H1 (cell line): ENCODE measurements at regions not wholly inside any gene's neighbourhood (a gene's known extent, or its start where the extent isn't known, plus 50 kb on each side); places are given as distances from the start of the nearest gene placed in this dataset.

Experiments
- CBX8 ChIP-seq: fragments of 300-800, 300-1000 bp; sonication (generic); IDR thresholded peaks from 2 replicates; pipeline ENCODE4 v1.7.1; 2016; ENCODE audit warnings: low read depth, low read length, borderline replicate concordance
- CEBPB ChIP-seq: IDR thresholded peaks from 2 replicates; pipeline ENCODE4 v1.6.1; 2012; ENCODE audit warnings: low read depth, low read length
- EZH2 ChIP-seq: fragments of 200-600 bp; sonication (generic); IDR thresholded peaks from 2 replicates; pipeline ENCODE4 v1.7.1; 2012; ENCODE audit warnings: low read depth, mild to moderate bottlenecking, moderate library complexity, low read length, inconsistent platforms; ENCODE audit not compliant: severe bottlenecking
- POLR2A ChIP-seq, 2 experiments: IDR thresholded peaks; 1 replicate in 1 of 2; 2 replicates in 1 of 2; pipeline ENCODE4 v1.6.1; 2011; ENCODE audit warnings: low read depth in 2 of 2, low read length in 2 of 2, mild to moderate bottlenecking in 2 of 2; ENCODE audit errors: control extremely low read depth in 1 of 2
- POLR2AphosphoS5 ChIP-seq: IDR thresholded peaks from 2 replicates; pipeline ENCODE4 v1.6.1; 2011; ENCODE audit warnings: low read depth, low read length
- POU5F1 ChIP-seq: IDR thresholded peaks from 2 replicates; pipeline ENCODE4 v1.6.1; 2011; ENCODE audit warnings: low read depth, mild to moderate bottlenecking, low read length, moderate library complexity
- RAD21 ChIP-seq, 2 experiments: IDR thresholded peaks in 1 of 2; conservative IDR thresholded peaks in 1 of 2; 2 replicates each; pipeline ENCODE4 v1.6.1; 2011; ENCODE audit warnings: low read depth in 2 of 2, low read length in 2 of 2, improper control_type of control experiment in 1 of 2, inconsistent platforms in 1 of 2, mild to moderate bottlenecking in 1 of 2, moderate library complexity in 1 of 2
- SIRT6 ChIP-seq: IDR thresholded peaks from one replicate; pipeline ENCODE4 v1.7.1; 2012; ENCODE audit warnings: low read length, inconsistent platforms
- TAF1 ChIP-seq: IDR thresholded peaks from 2 replicates; pipeline ENCODE4 v1.6.1; 2011; ENCODE audit warnings: mild to moderate bottlenecking, low read depth, low read length
- TAF7 ChIP-seq: optimal IDR thresholded peaks from 2 replicates; pipeline ENCODE3; 2011; ENCODE audit warnings: low read depth, mild to moderate bottlenecking, inconsistent platforms, low read length, moderate library complexity, borderline replicate concordance
- TF ChIP-seq, protein P1 (sequence below), 3 experiments: IDR thresholded peaks; 1 replicate in 2 of 3; 2 replicates in 1 of 3; pipeline versions ENCODE4 v1.5.1 to v1.6.1; 2011; ENCODE audit warnings: low read length in 3 of 3, mild to moderate bottlenecking in 3 of 3, inconsistent platforms in 2 of 3, low read depth in 1 of 3, moderate library complexity in 1 of 3; ENCODE audit not compliant: insufficient read depth in 1 of 3; ENCODE audit errors: control extremely low read depth in 1 of 3
- TF ChIP-seq, protein P2 (sequence below): IDR thresholded peaks from 2 replicates; pipeline ENCODE4 v1.6.1; 2012; ENCODE audit warnings: low read length, inconsistent platforms

DNA sequence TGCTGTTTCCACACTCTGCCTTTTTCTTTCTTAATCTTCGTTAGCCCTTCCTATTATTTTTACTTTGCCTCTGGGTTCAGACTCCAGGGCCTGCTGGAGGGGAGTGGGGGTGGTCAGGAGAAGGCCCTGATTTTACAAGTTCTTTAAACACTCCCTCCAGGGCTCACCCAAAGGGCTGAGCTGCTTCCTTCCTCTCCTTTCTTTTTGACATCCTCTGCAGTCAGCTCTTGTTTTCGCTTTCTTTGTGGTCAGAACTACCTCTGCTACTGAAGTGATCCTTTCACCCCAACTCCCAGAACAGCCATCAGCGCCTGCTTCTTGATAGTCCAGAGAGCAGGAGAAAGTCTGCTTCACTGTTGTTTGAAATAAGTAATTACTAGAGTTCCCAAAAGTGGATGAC lies 925.7 kb downstream of the EPHA4 start:
- TF ChIP-seq CBX8 (no peak), TAF1 (no peak), POLR2A (IDR thresholded peaks at IDR 0.05; ENCODE audit: control extremely low read depth in 1 of 2, low read depth in 2 of 2, low read length in 2 of 2) (no peak), CEBPB (no peak), RAD21 (IDR thresholded peaks at IDR 0.05 in 1 of 2, conservative IDR thresholded peaks at IDR 0.05 in 1 of 2; ENCODE audit: low read depth in 2 of 2, low read length in 2 of 2) (no peak), POLR2AphosphoS5 (no peak), SIRT6 (no peak), POU5F1 (no peak), TAF7 (no peak), EZH2 (no peak)
- TF ChIP-seq, protein P1, sequence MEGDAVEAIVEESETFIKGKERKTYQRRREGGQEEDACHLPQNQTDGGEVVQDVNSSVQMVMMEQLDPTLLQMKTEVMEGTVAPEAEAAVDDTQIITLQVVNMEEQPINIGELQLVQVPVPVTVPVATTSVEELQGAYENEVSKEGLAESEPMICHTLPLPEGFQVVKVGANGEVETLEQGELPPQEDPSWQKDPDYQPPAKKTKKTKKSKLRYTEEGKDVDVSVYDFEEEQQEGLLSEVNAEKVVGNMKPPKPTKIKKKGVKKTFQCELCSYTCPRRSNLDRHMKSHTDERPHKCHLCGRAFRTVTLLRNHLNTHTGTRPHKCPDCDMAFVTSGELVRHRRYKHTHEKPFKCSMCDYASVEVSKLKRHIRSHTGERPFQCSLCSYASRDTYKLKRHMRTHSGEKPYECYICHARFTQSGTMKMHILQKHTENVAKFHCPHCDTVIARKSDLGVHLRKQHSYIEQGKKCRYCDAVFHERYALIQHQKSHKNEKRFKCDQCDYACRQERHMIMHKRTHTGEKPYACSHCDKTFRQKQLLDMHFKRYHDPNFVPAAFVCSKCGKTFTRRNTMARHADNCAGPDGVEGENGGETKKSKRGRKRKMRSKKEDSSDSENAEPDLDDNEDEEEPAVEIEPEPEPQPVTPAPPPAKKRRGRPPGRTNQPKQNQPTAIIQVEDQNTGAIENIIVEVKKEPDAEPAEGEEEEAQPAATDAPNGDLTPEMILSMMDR (IDR thresholded peaks at IDR 0.05; ENCODE audit: control extremely low read depth in 1 of 3, insufficient read depth in 1 of 3, low read depth in 1 of 3, low read length in 3 of 3) = no peak
- TF ChIP-seq, protein P2, sequence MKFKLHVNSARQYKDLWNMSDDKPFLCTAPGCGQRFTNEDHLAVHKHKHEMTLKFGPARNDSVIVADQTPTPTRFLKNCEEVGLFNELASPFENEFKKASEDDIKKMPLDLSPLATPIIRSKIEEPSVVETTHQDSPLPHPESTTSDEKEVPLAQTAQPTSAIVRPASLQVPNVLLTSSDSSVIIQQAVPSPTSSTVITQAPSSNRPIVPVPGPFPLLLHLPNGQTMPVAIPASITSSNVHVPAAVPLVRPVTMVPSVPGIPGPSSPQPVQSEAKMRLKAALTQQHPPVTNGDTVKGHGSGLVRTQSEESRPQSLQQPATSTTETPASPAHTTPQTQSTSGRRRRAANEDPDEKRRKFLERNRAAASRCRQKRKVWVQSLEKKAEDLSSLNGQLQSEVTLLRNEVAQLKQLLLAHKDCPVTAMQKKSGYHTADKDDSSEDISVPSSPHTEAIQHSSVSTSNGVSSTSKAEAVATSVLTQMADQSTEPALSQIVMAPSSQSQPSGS = no peak
